PC-3 (cell line): ENCODE measurements at regions not wholly inside any gene's neighbourhood (a gene's known extent, or its start where the extent isn't known, plus 50 kb on each side); places are given as distances from the start of the nearest gene placed in this dataset.

Source experiments
- CTCF ChIP-seq: fragments of 300-600 bp; sonication (generic); conservative IDR thresholded peaks from 2 replicates; pipeline ENCODE4 v1.5.1; 2017; ENCODE audit warnings: antibody characterized with exemption, low read depth, mild to moderate bottlenecking, low read length
- EZH2 ChIP-seq: fragments of 300-600 bp; sonication (generic); IDR thresholded peaks from one replicate; pipeline ENCODE4 v1.6.1; 2017; ENCODE audit warnings: antibody characterized with exemption, mild to moderate bottlenecking, low read length; ENCODE audit not compliant: unreplicated experiment
- EZH2phosphoT487 ChIP-seq: fragments of 300-600 bp; sonication (generic); IDR thresholded peaks from 2 replicates; pipeline ENCODE4 v1.6.1; 2018; ENCODE audit warnings: mild to moderate bottlenecking, antibody characterized with exemption, low read length, borderline replicate concordance

- TF ChIP-seq CTCF (no peak), EZH2 (no peak), EZH2phosphoT487 (no peak)
Measured at GRCh38 chr12:73221398-73221797, 949.2 kb downstream of the TRHDE start.
